Nephron progenitor cell (in vitro differentiated cells): ENCODE measurements at regions not wholly inside any gene's neighbourhood (a gene's known extent, or its start where the extent isn't known, plus 50 kb on each side); places are given as distances from the start of the nearest gene placed in this dataset.

Experiments
- DNase-seq: peaks from one replicate; pipeline ENCODE4 v3.0.0; 2021
- H3K27ac Mint-ChIP-seq: 2 replicates; pipeline ENCODE4 v1.8.0; 2021; ENCODE audit warnings: mild to moderate bottlenecking, moderate library complexity, mixed read lengths
- H3K27me3 Mint-ChIP-seq: 2 replicates; pipeline ENCODE4 v1.8.0; 2021; ENCODE audit warnings: mild to moderate bottlenecking, low read depth, mixed read lengths; ENCODE audit not compliant: poor library complexity
- H3K36me3 Mint-ChIP-seq: 2 replicates; pipeline ENCODE4 v1.8.0; 2021; ENCODE audit warnings: low read depth, mixed read lengths
- H3K4me1 Mint-ChIP-seq: 2 replicates; pipeline ENCODE4 v1.8.0; 2021; ENCODE audit warnings: mixed read lengths
- H3K4me3 Mint-ChIP-seq: 2 replicates; pipeline ENCODE4 v1.8.0; 2021; ENCODE audit warnings: mild to moderate bottlenecking, moderate library complexity, mixed read lengths
- H3K9me3 Mint-ChIP-seq: 2 replicates; pipeline ENCODE4 v1.8.0; 2021; ENCODE audit warnings: mild to moderate bottlenecking, moderate library complexity, mixed read lengths
- CTCF ChIP-seq: fragments of 200-600 bp; sonication (generic); IDR thresholded peaks from 2 replicates; pipeline ENCODE4 v1.5.0; 2021; ENCODE audit warnings: antibody characterized with exemption

- DNase-seq = no peak
- H3K4me3 Mint-ChIP-seq = no peak overlapping the region
- TF ChIP-seq CTCF = no peak
- H3K4me1 Mint-ChIP-seq = no peaks in the 10 kb centered on the region
- no peak overlapping the region for H3K27ac Mint-ChIP-seq
- H3K27me3 Mint-ChIP-seq = peaks cover 4% of the 10 kb centered on the region
- H3K9me3 Mint-ChIP-seq = no peaks in the 10 kb centered on the region
- no peaks in the 10 kb centered on the region for H3K36me3 Mint-ChIP-seq
Observed at GRCh38 chr1:212177542-212177941, 107.7 kb upstream of the PPP2R5A start.

DNA sequence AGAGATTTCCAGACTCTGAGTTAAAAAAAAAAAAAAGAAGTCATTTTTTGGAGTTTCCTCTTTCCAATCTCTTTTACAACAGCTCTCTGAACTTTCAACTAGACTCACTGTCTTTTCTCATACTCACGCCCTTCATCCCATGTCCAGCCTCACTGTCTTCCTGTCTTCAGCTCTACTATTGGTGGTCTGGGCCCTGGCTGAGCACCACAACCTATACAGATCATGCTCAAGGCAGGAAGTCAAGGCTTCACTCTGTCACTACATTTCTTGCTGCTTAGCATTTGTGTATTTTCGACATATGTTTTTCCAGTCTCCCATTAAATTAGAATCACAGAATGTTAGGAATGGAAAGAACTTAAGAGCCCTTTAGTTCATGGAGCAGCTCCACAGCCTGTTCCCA lies 106.4 kb upstream of the PPP2R5A start:
- Mint-ChIP-seq H3K27me3 (peaks cover 5% of the 10 kb centered on the region), H3K36me3 (peaks cover 5% of the 10 kb centered on the region), H3K4me3 (no peak overlapping the region), H3K9me3 (no peaks in the 10 kb centered on the region), H3K27ac (no peak overlapping the region), H3K4me1 (no peaks in the 10 kb centered on the region)
- no peak for DNase-seq
- no peak for TF ChIP-seq CTCF

DNA sequence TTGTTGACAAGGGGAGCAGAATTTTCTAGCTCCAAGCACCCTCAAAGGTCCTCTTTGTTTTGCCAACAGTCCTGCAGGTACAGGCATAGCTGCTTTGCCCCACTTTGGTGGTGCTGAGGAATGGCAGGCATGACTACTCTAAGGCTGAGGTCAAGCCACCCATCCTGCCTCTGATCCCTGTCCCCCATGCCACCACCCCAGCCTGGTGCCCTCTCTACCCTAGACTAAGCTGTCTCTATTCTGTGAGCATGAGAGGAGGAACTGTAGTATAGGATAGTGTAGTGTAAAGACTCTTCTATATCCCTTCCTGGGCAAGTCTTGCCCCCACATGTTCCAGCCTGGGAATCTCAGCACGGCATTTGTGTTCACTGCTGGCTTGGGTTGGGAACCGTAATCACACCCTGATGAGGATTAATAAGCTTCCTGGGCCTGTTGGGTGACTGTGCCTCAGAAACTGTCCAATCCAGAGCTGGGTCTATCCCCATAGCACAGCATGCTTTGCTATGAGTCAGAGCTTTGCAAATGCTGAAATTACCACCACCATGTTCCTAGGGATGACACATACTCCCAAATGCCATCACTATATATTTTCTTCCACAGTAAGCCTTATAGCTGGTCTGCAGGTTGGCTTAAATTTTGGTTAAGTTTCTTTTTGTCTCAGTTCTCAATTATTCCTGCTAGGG lies 105.7 kb upstream of the PPP2R5A start:
- Mint-ChIP-seq H3K9me3 (no peaks in the 10 kb centered on the region), H3K4me3 (no peak overlapping the region), H3K36me3 (peaks cover 10% of the 10 kb centered on the region), H3K27me3 (peaks cover 8% of the 10 kb centered on the region), H3K27ac (no peak overlapping the region), H3K4me1 (no peaks in the 10 kb centered on the region)
- DNase-seq = no peak
- TF ChIP-seq CTCF = no peak

- no peak overlapping the region for H3K27ac Mint-ChIP-seq
- peaks cover 10% of the 10 kb centered on the region for H3K36me3 Mint-ChIP-seq
- H3K4me1 Mint-ChIP-seq = no peaks in the 10 kb centered on the region
- no peak for DNase-seq
- H3K9me3 Mint-ChIP-seq = no peaks in the 10 kb centered on the region
- TF ChIP-seq CTCF = no peak
- H3K27me3 Mint-ChIP-seq = peaks cover 15% of the 10 kb centered on the region
- H3K4me3 Mint-ChIP-seq = no peak overlapping the region
Observed at GRCh38 chr1:212181015-212181882, 104.0 kb upstream of the PPP2R5A start.

- Mint-ChIP-seq H3K4me3 (no peak overlapping the region), H3K27ac (no peak overlapping the region), H3K4me1 (no peaks in the 10 kb centered on the region), H3K9me3 (no peaks in the 10 kb centered on the region), H3K27me3 (peaks cover 15% of the 10 kb centered on the region), H3K36me3 (peaks cover 10% of the 10 kb centered on the region)
- no peak for TF ChIP-seq CTCF
- no peak for DNase-seq
Observed at GRCh38 chr1:212182171-212182570, 103.0 kb upstream of the PPP2R5A start.
